ENCODE measurements at regions not wholly inside any gene's neighbourhood (a gene's known extent, or its start where the extent isn't known, plus 50 kb on each side); places are given as distances from the start of the nearest gene placed in this dataset.
"Not testable (repeated sequence)": the region's sequence is repeated elsewhere in the genome, so short reads cannot be mapped to it uniquely, and the experiment has no call there.

DNA sequence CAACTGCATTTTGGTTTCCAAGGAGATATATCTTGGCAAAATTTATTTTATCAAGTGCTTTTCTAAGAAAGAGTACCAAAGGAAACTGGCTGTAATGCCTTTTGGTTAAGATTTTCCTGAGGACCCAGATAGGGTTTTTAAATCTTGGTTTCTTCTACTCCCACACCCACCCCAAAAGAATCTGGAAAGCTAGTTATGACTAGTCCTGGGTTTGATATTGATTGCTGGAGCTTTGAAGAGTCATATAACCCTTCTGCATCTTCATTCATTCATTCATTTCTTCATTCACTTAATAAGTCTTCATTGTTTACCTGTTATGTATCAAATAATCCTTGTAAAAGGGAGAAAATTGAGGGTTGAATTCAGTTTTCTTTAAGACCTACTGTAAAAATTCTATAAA, 425.2 kb downstream of the PCNX1 start:
- DNase-seq: no peak

DNA sequence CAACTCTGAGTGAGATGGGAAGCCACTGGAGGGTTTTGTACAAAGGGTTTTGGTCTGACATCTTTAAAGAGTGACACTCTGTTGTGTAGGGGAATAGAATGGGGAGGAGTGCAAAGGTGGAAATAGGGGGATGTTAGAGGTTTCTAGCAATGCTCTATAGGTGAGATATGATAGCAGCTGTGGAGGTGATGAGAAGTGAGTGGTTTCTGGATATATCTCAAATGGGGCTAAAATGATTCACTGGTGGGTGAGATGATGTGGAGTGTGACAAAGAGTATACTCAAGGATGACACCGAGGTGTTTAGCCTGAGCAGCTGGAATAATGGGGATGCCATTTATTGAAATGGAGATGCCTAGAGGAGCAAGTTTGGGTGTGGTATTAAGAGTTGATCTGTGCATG, 426.4 kb downstream of the PCNX1 start:
- no peak for DNase-seq

DNA sequence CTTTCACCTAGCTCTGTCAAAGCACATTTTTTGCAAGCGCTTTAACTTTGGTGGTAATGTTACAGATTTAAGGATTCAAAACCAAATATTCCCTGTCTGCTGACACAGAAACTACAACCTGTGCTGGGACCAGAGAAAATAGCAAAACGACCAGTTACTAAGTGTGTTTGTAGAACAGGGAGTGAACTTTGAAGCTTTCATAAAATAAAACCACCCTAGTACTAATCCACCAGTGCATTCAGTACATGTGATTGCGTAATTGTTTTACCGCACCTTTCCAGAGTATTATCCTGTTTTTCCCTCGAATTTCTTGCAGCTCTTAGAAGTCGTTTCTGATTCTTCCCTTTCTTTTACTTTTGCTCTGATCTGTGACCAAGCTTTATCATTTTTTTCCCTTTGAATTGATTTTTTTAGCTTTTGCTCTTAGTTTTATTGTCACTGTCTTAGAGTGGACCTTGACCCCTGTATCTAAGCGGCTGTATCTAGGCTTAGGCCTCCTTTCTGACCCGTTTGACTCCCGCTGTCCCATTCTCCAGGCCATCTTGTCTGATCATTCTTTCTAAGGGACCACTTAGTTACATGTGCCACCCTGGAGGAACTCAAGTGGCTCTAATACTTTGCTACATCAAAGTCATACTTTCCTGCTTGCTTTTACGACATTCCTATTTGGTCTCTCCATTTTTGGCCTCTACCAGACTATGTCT, 429.4 kb downstream of the PCNX1 start:
- no peak for DNase-seq

DNA sequence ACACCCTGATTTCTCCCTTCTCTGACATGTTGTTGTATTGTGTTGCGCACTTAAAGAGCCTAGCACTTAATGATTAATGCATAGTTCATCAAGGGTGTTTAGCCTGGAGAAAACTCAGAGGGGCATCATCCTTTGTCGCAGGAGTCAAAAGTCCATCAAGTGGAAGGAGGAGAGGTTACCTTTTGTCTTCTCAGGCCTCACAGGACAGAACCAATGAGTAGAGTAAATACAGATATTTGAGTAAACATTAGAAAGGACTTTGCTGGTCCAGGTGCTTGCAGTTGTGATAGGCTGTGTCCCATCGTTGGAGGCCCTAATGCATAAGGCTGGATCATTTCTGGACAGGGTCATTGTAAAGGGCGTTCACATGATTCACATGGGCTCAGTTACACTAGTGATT, 430.9 kb downstream of the PCNX1 start:
- DNase-seq: no peak

DNA sequence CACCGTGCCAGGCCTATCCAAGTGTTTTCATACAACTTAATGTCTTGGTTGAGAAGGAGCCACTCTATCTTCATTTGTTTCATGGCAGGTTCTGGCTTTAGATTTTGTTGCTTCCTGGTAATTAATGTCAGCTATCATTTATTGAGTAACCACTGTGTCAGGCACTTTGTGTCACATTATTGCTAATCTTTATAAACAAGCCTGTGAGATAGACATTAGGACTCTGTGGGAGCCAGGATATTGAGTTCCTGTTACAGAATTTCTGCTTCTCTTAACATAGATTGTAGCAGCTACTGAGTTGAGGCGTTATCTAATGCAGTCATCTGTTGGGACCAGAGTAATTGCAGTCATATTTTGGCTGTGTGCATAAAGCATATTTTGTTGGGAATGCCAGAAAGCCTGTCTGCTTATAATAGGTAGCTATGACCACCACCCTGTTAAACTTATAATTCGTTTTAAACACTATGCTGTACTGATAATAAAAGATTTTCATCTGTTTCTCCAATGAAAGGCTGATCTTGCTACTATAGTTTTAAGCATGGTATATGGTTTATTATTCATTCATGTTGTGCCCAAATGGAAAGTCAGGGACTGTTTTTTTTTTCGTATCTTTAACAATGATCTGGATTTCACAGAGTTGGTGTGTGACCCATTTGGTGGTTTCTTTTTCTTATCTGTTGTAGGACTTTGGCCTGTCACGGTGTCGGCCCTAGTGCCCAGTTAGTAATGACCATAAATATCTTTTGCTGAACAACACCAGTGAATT, 432.6 kb downstream of the PCNX1 start:
- DNase-seq: no peak

DNA sequence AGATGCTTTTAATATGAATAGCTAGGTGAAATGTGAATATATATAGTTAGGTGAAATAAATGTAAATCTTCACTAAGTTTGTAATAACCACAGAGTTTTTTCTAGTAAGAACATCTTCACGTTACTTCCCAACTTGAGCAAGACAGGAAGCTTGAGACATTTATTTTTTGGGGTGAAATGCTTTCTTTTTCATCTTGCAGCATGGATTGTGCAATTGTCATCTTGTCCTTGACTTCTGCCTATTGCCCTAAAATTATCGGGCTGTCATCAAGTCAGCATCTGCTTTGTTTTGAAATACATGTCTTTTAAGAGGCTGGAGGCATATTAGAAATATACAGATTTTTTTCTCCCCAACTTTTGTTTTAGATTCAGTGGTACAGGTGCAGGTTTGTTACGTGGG, 433.9 kb downstream of the PCNX1 start:
- no peak for DNase-seq

DNA sequence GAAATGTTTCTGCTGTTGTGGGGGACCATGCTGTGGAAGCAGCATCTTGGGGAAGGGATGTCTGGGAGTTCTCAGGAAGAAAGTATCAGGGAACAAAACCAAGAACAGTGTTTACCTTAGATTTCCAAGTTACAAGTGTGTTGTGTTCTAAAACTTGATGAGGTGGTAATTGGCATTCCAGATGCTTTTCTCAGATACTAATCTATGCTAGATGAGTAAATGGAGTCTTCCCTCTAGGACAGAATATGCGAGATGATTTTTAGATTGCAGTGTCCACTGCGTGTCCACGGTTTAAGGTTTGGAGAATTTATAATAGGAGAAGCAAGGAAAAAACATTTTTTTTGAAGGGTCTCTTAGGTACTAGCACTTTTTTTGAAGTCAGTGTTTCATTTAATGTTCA, 436.5 kb downstream of the PCNX1 start:
- DNase-seq: no peak

DNA sequence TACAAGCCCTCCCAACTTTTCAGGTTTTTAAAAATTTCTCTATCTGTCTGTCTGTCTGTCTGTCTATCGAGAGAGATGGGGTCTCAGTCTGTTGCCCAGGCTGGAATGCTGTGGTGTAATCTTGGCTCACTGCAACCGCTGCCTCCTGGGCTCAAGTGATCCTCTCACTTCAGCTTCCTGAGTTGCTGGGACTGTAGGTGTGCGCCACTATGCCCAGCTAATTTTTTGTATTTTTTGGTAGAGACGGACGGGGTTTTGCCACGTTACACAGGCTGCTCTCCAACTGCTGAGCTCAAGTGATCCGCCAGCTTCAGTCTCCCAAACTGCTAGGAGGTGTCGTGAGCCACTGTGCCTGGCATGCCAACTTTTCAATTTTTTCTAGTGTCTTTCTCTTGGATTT, 437.2 kb downstream of the PCNX1 start:
- no peak for DNase-seq

DNA sequence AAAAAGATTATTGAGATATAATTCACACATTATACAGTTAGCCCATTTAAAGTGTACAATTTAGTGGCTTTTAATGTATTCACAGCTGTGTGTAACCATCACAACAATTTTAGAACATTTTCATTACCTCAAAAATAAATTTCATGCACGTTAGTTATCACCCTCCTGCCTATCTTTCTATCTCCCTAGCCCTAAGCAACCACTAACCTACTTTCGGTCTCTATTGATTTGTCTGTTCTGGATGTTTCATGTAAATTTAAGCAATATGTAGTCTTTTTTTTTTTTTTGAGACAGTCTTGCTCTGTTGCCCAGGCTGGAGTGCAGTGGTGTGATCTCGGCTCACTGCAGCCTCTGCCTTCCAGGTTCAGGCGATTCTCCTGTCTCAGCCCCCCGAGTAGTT, 439.4 kb downstream of the PCNX1 start:
- no peak for DNase-seq

DNA sequence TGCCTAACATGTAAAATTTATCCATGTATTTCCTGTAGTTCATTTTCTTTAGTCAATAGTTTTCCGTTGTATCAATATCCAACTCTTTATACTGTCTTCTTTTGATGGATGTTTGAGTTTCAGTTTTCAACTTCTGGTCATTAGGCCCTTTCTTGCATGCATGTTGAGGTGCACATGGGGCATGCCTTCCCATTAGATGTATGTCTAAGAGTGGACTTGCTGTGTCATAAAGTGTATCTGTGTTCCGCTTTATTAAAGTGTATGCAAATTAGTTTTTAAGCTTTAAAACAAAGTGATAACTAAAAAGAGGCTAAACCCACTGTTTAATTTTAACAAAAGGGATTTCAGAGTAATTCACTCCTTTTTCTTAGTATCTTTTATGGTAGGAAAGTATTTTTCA, 441.1 kb downstream of the PCNX1 start:
- no peak for DNase-seq

DNA sequence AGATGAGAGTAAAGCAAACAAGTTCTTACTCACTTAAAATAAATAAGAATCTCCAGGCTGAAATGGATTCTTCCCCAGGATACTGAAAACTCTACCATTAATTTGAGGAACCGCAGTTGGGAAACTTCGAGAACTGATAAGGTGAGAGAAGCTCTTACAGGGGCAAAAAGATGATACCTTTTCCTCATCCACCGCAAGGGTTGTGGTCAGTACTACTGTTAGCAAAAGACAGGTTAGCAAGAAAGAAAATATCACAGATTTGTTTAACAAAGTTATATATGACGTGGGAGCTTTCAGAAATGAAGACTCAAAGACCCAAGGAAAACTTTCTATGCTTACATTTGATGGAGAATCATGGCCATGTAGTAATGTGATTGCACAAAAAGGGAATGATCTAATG, 441.6 kb downstream of the PCNX1 start:
- DNase-seq: no peak

DNA sequence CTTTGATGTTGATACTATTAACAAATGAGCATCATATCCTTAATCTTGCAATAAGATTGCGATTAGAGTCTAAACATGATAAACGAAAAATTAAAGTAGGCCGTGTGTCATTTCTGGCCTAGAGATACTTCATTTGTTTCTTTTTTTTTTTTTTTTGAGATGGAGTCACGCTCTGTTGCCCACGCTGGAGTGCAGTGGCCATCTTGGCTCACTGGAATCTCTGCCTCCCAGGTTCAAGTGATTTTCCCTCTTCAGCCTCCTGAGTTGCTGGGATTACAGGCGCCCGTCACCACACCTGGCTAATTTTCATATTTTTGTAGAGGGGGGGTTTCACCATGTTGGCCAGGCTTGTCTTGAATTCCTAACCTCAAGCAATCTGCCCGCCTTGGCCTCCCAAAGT, 446.9 kb downstream of the PCNX1 start:
- no peak for DNase-seq

DNA sequence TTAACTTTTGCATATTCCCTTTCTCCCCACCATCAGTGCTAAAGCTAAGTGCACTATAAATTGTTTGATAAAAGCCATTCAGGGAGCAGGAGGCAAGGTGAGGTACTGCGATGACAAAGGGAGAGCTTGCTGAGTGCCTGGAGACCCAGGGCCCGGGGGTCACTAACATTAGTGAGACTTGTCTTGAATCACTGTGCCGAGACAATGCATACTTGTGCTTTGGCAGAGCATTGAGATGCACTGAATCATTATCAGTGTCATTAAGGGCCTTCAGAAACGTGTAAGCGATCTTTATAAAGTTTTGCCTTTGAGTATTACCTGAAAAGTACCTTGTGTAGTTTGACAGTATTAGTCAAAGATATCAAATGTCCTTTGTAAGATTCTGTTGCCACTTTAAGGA, 447.5 kb downstream of the PCNX1 start:
- no peak for DNase-seq

DNA sequence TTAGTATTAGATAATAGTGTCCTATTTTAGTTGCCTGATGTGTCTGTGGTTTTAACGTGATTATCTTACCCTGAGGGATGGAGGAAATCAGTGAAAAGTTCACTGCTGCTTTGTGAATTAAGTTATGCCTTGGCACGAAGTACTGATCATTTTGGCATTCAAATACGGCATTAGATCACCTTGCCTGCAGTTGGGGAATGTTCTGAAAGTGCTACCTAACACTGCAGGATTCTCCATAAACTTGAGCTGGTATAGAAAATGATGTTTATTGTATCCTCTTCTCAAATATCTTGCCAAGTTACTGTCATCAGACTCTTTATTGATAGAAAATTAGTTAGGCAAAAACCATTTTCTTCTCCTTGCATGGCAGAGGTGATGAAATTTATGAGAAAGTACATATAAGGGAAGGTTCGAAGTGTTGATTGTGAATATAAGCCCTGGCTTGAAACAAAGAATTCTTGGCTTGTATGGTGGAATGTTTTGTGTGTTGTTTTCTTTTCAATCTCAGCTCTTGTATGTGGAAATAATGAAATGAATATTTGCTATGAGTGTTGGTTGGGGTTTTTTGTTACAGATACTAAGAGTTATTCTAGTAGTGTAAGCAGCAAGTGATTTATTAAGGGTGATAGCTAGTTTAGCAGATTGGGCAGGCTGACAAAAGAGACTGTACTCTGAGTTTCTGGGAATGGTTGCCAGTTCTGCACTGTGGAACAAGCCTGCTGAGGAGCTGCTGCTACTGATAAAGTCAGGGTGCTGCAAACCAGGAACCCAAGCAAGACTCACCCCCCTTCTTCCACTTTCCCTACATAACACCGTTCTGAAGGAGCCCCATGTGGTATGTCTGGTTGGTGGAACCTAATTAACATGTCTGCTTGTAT, 448.3 kb downstream of the PCNX1 start:
- no peak for DNase-seq

DNA sequence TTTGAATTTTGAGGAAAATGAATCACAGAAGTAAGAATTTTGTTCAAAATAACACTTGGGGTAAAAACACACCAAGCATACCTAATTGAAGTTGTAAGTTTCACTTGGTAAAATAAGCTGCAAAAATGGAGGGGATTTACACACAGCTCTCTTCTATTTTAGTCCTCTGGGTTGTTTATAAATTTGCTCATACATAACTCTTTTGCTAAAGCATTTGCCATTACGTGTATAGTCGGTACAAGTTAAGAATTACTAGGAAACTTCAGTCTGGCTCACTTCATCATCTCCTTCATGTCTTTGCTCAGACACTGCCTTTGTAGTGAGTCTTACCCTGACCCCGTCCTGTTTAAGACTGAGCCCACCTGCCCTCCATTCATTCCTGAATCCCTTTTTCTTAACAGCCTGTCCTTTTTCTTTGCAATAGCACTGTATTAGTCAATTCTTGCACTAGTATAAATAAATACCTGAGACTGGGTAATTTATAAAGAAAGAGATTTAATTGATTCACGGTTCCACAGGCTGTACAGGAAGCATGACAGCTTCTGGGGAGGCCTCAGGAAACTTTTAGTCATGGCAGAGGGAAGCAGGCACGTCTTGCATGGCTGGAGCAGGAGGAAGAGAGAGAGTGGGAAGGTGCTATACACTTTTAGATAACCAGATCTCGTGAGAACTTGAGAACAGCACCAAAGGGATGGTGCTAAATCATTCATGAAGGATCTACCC, 451.1 kb downstream of the PCNX1 start:
- no peak for DNase-seq

DNA sequence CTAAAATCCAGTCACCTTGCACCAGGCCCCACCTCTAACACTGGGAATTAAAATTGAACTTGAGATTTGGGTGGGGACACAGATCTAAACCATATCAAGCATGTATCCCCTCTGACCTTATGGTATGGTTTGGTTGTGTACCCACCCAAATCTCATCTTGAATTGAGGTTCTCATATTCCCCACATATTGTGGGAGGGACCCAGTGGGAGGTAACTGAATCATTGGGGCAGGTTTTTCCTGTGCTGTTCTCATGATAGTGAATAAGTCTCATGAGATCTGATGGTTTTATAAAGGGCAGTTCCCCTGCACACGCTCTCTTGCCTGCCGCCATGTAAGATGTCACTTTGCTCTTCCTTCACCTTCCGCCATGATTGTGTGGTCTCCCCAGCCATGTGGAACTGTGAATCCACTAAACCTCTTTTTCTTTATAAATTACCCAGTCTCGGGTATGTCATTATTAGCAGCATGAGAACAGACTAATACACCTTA, 451.7 kb downstream of the PCNX1 start:
- DNase-seq: not testable (repeated sequence)

DNA sequence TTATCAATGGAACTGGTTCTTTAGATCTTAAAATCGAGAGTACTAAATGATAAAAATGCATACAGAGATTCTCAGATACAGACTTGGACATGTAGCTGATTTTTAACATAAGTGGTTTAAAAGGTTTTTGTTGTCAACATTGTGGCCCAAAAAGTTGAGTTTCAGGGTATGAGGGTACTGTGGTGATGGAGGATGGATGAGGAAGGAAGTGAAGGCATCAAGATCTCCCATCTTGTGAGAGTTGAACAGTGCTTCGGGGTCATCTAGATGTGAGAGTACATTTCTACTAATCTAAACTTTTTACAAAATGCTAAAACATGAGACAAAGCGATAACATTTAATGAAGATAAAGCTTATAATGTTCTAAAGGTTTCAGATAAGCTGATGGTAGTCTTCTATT, 452.6 kb downstream of the PCNX1 start:
- no peak for DNase-seq

DNA sequence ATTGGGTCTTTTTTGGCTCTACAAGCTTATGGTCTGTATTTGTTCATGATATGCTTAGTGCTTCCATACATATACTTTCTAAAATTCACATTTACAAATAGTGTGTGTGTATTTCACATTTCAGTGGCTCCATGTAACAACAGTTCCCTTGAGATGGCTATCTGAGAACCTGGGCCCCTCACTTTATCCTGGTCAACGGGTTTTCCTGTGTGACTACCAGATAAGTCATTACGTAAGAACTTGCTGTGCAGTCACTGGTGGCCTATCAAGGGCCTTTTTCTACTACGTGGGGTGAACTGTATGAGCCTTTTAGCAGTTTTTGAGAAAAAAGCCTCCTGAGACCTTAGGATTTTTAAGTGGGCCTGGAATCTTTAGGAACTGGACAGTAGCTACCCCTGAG, 454.1 kb downstream of the PCNX1 start:
- no peak for DNase-seq

DNA sequence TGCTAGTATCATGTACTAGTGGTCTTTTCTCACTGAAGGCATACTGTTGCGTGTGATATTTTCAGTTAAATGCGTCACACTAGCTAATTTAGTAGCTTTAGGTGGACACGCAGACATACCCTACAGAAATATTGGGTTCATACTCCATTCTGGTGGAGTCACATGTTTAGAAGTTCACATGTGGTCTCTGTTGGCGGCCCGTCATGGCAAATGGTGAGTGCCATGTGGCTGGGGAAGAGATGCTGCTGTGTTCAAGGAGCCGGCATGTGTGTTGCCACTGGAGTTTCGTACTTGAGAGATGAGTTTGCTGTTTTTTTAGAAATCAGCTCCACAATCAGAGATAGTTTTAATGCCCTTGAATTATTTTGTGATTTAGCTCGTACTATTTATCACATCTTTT, 454.6 kb downstream of the PCNX1 start:
- no peak for DNase-seq

DNA sequence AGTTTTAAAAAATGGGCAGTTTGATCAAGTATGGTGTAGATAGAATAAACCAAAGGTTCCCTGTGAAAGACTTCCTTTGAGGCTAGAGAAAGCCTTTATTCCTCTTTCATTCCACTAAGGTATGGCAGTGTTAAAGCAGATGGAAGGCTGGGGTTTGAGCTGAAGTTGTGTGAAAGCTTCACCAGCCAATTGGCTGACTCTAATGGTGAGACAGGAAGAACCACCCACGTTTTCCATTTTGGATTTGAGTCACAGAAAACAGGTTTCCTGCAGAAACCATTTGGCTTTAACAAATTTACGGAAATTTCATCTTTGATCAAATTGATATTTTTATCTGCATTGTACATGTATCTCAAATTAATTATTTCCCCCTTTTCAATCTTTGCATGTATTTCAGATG, 455.0 kb downstream of the PCNX1 start:
- no peak for DNase-seq

DNA sequence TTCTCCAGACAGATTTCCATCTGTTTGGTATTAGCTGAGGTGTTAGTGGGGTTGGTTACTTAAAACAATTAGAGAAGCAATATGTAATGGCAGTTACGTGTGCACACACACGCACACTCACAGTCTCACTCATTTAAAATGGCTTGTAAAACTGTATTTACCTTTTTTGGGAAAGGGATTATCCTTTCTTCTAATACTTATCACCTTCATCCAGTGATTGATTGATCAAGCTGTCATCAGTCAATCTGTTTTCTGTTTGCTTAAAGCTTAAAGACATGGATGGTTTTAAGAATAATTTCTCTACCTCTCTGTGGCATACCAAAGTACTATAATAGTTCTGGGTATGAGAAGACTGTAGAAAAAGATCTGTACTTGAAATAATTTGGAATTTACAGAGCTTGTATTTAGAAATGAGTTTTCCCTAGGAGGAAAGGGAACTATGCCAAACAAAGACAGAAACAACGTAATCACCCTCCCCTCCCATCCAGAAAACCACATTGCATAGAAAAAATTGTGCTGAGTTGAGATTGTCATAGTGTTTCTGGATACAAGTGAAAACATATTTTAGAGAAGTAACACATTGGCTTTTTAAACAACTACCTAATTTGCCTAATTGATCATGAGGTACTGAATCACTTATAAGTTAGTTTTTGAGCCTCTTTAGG, 455.8 kb downstream of the PCNX1 start:
- no peak for DNase-seq

Data from left hindlimb (tissue), 1 donor.